HG03565 (cell line): ENCODE measurements at regions not wholly inside any gene's neighbourhood (a gene's known extent, or its start where the extent isn't known, plus 50 kb on each side); places are given as distances from the start of the nearest gene placed in this dataset.

Experiments used
- ATAC-seq: cut with Tn5 transposase; IDR thresholded peaks from one replicate; pipeline ENCODE4 v1.9.1; 2021; ENCODE audit warnings: mild to moderate bottlenecking, moderate library complexity; ENCODE audit not compliant: unreplicated experiment

GRCh38 chr11:24298146-24298545 is 198.7 kb upstream of the LUZP2 start:
- ATAC-seq = no peak

GRCh38 chr11:24311974-24312373 is 184.9 kb upstream of the LUZP2 start:
- ATAC-seq = no peak

GRCh38 chr11:24312464-24313238 is 184.2 kb upstream of the LUZP2 start:
- ATAC-seq = no peak

DNA sequence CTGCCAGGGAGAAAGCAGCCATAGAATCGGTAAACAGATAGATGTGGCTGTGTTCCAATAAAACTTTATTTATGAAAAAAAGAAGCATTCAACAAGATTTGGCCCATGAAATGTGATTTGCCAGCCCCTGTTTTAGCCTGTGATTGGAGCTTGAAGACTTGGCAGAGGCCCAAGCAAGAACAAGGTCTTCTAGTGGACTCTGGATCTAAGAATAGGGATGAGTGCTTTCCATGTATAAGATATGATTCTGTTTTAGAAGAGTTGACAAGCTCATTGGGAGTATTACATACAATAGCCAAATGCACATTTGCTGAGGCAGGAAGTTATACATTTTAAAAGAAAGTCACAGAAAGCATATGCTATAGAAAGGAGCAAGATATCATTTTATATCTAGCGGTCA is 175.6 kb upstream of the LUZP2 start:
- no peak for ATAC-seq

- no peak for ATAC-seq
Observed at GRCh38 chr11:24324211-24324610, 172.6 kb upstream of the LUZP2 start.

DNA sequence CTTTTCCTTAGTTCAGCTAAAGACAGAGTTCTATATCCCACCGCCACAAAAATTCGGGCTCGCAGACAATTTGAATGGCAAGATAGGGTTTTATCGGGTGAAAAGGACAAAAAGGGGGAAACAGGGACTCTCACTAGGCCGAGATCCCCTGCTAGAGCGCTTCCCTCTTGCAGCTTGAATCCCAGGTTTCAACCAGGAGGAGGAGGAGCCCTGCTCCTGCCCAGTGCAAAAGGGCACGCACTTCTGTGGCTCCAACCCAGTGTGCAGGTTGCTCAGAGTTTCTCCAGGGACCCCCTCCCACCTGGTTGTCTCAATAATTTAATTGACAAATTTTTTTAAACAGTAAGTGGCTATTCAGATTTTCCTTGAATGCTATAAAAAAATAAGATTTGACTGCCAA is 152.6 kb upstream of the LUZP2 start:
- ATAC-seq = no peak

GRCh38 chr11:24348908-24349307 is 147.9 kb upstream of the LUZP2 start:
- no peak for ATAC-seq

GRCh38 chr11:24351179-24351578 is 145.7 kb upstream of the LUZP2 start:
- ATAC-seq = no peak

DNA sequence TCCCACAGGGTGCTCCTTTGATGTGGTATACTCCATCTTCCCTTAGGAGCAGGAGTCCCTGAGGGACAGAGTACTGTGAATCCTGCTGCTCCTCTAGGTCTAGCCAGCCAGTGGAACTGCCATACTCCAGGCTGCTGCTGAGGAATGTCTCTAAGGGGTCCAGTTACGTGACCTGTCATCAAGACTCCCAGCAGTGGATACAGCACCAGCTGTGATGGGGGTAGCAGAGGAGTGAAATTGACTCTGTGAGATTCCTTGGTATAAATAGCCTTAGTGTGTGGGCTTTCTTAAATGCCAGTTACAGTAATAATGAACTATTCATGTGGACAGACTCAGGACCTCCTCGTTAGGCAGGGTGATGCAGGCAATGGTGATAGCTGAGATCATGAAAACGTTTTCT is 140.4 kb upstream of the LUZP2 start:
- no peak for ATAC-seq

DNA sequence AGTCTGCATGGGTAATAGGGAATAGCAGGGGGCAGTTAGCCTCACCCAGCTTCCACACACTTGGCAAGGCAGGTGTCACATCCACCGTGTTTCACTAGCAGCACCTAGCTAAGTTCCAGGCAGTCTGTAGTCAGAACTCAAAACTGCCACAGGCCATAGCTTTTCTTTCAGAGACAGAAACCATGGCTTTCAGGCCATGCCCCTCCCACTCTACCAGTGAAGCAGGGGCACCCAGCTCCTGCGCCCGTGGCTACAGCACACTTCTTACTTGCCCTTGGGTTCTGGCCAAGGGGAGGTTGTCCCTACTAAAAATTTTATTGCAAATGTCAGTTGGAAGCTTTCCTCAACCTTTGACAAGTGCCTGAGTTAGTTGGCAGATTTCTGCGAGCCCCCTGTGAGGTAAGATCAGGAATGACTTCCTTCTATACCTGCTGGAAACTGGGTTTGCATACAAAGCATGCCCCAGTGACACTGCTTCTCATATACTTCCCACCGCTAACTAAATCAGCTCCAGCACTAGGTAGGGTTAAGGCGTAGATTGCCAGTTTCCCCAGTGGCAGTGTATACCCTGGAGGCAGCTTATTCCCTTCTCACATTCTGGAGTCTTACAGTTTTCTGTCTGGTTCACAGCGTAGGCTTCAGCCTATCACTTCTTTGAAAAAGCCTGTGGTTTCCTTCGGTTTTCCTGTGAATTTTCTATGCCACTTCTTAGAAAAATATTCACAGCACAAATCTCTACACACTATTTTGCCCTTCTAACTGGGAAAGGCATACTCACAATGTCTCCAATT is 139.0 kb upstream of the LUZP2 start:
- no peak for ATAC-seq

DNA sequence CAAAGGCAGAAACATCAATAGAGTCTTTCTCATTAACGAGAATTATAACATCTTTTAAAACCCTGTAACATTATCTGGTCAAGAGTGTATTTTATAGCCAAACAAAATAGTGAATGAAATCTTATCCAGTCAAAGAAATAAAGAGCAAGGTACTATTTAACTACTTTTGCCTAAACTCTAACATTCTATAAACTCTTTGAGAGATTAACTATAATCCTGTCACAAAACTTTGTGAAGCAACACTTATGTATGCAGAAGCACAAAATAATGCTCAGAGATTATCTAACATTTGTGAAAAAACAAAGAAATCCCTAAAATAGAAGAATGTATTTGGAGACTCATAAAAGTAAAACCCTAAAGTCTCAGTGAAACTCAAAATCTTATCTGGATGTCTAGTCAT is 124.4 kb upstream of the LUZP2 start:
- no peak for ATAC-seq

DNA sequence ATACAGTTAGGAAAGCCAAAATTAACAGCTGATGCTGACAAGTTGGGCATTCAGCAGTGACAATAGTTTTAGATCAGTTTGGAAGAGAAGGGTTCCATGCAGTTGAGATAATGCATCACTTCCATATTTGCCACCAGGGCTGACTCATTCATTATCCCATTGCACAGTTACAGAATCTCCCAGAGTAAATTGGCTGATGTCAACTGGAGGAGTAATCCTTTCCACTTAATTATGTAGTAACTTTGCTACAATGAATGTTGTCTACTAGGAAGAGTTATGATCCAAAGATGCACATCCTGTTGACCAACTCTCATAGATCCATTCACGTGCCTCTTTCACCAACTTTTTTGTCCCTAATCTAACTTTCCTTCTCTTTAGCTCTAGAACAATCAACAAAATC is 123.3 kb upstream of the LUZP2 start:
- ATAC-seq = no peak

DNA sequence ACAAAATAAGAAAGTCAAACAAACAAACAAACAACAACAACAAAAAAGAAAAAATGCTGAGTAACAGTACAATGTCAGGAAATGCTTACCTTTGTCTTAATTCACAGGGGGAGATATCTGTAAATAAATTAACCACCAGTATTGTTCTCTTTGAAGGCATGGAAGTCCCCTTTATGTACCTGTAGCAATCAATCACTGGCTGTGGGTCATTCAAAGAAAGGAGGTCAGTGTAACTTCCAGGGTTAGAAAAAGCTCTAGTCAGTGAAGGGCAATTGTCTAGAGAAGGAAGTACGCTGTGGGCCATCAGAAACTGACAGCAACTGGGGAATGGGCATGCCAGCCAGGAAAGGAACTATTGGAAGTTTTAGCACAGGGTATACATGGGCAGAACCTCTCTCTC is 121.5 kb upstream of the LUZP2 start:
- ATAC-seq = no peak

DNA sequence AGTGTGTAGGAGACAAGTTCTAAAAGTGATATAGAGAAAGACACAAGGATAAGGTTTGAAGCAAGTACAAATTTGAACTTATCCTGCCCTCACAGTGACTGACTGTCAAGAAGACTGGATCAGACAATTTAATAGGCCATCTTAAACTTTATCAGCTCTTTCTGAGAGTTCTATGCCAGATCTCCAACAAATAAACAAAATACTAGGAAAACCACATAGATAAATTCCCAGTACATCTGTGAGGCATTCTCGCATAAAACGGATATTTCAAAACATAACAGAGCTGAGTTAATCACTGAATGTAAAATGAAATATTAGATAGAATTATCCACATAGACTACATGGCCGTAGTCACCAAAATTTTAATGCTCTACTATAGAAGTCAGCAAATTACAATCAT is 120.9 kb upstream of the LUZP2 start:
- no peak for ATAC-seq

DNA sequence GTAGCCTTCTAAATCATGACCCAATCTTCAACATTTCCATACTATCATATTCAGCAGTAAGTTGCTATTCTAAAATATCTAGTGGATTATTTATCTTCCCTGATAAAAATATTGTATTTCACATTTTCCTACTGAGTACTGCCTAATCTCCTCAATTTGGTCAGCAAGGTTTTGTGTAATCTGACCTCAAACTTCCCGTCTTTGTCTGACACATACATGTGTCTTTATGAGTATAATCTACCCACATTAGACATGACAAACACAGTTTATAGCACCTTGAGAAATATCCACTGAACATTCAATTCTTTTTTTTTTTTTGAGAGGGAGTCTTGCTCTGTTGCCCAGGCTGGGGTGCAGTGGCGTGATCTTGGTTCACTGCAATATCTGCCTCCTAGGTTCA is 113.7 kb upstream of the LUZP2 start:
- ATAC-seq = no peak

DNA sequence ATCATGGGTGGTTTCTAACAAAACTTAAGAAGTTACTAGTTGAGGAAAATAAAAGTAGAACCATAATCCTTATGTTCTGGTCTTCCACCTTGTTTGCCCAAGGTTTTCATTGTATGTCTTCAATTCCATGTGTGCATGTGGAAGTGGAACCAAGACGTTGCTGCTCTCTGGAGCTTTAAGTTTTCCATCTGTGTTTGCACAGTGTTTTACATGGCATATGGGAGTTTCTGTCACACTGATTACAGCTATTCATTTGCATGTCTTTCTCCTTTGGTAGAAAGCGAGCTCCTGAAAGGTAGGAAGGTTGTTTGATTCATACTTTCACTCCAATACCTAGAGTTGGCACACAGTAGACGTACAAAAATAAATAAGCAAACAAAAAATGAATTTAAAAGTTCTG is 112.6 kb upstream of the LUZP2 start:
- no peak for ATAC-seq

GRCh38 chr11:24386546-24387397 is 110.1 kb upstream of the LUZP2 start:
- no peak for ATAC-seq

DNA sequence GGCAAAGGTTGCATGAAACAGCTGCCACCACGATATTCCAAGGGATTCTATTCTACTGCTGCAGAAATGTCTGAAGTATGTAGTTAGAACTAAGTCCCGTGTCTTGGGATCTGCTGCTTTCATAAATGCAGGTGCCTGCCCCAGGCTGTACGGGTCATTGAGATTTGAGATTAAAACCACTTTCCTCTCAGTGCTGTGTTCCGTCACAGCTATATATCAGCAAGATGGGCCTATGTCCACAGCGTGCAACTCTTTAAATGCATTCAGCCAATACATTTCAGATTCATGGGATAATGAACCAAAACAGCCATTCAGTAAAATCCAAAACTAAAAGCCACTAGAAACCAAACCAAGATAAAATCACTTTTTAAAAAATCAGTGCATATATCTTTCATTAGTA is 107.3 kb upstream of the LUZP2 start:
- no peak for ATAC-seq

DNA sequence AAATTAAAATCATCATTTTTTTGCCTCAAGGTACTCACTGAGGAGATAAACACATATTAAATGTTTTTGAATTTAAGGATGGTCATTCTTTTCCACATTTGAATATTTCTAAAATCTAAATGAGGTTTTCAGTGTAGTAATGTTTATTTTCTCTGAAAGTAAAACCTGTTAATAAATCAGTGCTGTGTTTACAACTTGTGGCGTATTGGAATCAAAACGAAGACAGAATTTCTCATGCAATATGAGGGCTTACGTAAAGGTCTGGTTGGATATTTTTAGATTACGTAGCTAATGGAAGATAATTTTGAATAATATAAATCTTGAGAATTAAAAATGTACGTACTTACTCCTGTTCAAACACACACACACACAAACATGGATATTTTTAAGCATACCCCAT is 106.8 kb upstream of the LUZP2 start:
- ATAC-seq = no peak

DNA sequence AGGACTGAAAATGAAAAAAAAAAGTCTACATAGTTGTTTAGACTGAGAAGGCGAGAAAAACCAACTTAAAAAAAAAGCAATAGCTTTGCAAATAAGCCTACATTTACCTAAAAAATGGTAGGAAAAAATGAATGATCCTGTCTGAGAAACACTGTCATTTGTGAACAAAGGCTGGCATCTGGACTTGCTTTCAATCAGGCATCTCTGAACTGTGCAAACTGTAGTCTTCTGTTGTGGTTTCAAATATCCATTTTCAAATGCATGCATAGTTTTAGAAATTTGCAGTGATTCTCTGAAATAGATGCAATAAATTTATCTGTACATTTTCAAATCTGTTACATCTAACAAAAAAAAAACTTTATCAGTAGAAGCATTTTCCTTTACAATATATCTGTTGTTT is 106.1 kb upstream of the LUZP2 start:
- ATAC-seq = no peak

DNA sequence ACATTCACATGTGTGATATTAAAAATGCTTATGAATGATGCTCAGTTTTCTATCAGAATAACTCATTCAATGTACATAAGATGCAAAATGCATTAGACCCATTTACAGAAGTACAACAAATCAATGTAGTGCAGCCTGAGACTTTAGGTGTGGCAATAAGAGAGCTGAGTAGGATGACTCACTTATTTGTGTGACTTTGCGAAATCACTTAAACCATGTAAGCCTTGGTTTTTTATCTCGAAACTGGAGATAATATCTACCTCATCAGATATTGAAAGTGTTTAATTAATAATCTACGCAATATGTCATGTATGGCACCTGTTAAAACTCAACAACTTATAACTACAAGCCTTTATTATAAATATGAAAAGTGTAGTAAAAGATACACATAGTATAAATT is 105.7 kb upstream of the LUZP2 start:
- no peak for ATAC-seq
